GM12891 (cell line): ENCODE measurements at regions not wholly inside any gene's neighbourhood (a gene's known extent, or its start where the extent isn't known, plus 50 kb on each side); places are given as distances from the start of the nearest gene placed in this dataset.

Experiments
- POLR2A ChIP-seq: IDR thresholded peaks from 2 replicates; pipeline ENCODE4 v1.6.1; 2011; ENCODE audit warnings: low read depth, low read length, control low read depth
- POLR2AphosphoS5 ChIP-seq: IDR thresholded peaks from 2 replicates; pipeline ENCODE4 v1.6.1; 2011; ENCODE audit warnings: low read depth, low read length, control low read depth
- POU2F2 ChIP-seq: IDR thresholded peaks from 2 replicates; pipeline ENCODE4 v1.6.1; 2011; ENCODE audit warnings: low read depth, mild to moderate bottlenecking, control low read depth, low read length, moderate library complexity
- SPI1 ChIP-seq: IDR thresholded peaks from 2 replicates; pipeline ENCODE4 v1.6.1; 2011; ENCODE audit warnings: low read depth, low read length, control low read depth
- TAF1 ChIP-seq: IDR thresholded peaks from 2 replicates; pipeline ENCODE4 v1.6.1; 2011; ENCODE audit warnings: low read depth, low read length, control low read depth

DNA sequence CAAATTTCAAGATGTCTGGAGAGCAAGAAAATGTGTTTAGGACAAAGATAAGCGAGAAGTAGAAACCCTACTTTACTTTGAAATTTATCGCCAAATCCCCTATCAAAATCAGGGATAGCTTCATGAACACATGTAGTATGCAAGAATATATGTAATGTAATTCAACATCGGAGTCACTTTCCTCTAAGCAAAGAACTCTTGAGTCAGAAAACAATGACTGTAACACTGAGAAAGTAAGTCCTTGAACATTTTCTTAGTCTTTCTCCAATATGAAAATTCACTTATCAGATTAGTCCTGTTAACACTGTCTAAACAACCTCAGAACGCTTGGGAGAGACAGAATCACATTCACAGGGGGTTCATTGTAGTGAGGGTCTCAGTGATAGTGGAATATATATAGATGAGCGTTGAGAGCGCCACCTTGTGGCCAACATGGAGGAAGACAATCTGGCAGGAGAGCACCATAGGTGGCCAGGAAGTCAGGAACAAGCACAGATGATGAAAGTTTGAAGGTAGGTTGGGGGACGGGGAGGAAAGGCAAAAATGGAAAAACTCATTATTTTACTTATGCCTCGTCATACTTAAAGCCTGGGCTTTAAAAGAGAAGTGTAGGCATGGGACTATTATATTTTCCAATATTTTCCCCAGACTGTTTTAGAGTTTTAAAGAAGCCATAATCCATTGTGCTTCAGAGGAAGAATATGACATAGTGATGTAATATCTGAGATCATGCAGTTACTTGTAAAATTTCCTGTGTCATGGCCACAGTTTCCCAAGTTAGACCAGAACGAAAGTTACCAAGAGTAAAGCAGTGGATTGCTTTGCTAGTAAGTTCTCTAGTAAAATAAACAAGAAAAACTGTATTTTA lies 115.5 kb upstream of the GNAI1 start:
- TF ChIP-seq POLR2A, result no peak
- no peak for TF ChIP-seq POLR2AphosphoS5
- no peak for TF ChIP-seq TAF1
- no peak for TF ChIP-seq POU2F2
- no peak for TF ChIP-seq SPI1
